ENCODE measurements at regions not wholly inside any gene's neighbourhood (a gene's known extent, or its start where the extent isn't known, plus 50 kb on each side); places are given as distances from the start of the nearest gene placed in this dataset.
"Not testable (repeated sequence)": the region's sequence is repeated elsewhere in the genome, so short reads cannot be mapped to it uniquely, and the experiment has no call there.

DNA sequence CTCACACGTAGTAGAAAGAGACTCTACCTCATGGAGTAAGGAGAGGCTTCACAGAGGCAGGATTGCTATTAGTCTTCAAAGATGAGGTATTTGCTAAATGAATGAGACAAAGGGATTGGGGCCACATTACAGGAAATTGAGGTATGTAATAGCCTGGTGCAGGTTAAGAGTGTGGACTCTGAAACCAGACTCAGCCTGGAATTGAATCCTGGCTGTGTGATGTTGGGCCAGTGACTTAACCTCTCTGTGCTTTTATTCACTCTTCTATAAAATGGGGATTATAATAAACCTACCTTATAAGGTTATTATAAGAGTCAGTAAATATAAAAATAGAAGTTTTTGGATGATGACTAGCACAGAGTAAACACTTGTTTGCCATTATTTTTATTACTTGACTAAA is 64.7 kb upstream of the ATRNL1 start:
- H3K4me3 ChIP-seq, result no peak overlapping the region
- H3K27me3 ChIP-seq, result no peaks in the 10 kb centered on the region
- DNase-seq, result no peak
- H3K9me3 ChIP-seq (replicated peaks), result no peaks in the 10 kb centered on the region
- H3K36me3 ChIP-seq, result no peaks in the 10 kb centered on the region
- H3K4me1 ChIP-seq, result no peaks in the 10 kb centered on the region
- no peak overlapping the region for H3K27ac ChIP-seq

DNA sequence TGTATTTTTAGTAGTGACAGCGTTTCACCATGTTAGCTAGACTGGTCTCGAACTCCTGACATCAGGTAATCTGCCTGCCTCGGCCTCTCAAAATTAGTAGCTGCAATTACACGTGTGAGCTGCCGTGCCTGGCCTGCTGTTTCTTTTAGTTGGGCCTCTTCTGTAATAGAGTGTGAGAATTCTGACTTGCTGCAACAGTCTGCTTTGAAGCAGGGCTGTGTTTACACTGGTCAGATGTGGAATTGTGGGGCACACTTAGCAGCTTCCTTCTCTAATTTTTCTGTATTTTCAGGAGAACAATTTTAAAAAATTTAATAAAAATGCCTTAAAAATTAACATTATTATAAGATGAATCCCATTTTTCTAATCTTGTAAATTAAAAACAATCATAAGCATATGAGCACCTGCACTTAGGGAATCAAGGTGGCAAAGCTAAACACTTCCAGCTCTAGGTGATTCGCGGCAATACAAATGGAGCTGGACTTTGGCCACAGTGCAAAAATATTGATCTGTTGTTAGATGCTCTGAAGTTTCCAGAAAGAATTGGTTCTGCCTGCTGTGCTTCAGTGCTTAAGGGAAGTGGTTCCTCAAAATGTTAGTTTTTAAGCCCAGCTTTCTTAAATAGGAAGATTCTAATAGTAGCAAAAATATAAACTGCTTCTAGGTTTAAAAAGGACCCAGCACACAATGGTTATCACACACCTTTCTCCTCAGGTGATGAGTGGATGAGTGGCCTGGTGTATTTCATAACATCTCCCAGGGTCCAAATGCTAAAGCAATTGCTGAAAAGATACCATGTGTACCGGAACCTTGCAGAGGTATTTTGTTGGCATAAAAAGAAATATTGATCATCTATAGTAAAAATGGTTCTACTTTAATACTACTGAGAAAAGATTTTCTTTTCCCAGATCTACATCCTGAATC is 63.5 kb upstream of the ATRNL1 start:
- Histone ChIP-seq H3K4me3 (no peak overlapping the region), H3K9me3 (replicated peaks) (no peaks in the 10 kb centered on the region), H3K36me3 (no peaks in the 10 kb centered on the region), H3K4me1 (no peaks in the 10 kb centered on the region), H3K27ac (no peak overlapping the region), H3K27me3 (no peaks in the 10 kb centered on the region)
- no peak for DNase-seq

DNA sequence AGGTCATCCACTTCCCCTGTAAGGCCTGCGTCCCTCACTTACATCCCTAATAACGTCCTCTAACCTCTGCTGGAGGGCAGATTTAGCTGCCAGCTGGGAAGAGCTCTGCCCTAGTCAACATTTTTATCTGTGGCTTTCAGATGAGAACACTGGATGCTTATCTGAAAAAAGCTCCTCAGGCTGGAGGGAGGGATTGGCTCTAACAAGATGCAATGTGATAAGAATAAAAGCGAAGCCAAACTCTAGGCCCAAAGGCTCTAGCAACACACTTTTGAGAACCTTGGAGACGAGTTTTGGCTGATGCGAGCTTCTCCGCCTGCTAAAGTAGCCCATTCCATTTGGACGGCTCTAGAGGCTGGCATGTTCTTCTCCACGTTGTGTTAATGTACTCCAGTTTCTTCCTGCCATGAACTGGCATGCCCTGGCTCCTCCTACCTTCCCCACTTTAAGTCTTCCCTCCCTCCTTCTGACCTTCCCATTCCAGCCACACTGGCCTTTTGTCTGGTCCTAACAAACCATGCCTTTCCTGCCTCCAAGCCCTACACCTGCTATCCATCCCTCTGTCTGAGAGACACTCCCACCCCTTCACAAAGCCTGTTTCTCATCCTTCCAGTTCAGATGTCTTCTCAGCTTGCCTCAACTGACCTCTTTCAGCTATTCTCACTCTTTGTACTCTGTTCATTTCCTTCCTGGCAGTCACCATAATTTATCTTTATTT is 62.5 kb upstream of the ATRNL1 start:
- H3K27me3 ChIP-seq, result no peaks in the 10 kb centered on the region
- no peaks in the 10 kb centered on the region for H3K4me1 ChIP-seq
- no peak overlapping the region for H3K27ac ChIP-seq
- no peak overlapping the region for H3K4me3 ChIP-seq
- peak; percentile 6 to 53 for DNase-seq
- H3K36me3 ChIP-seq, result no peaks in the 10 kb centered on the region
- no peaks in the 10 kb centered on the region for H3K9me3 ChIP-seq (replicated peaks)

DNA sequence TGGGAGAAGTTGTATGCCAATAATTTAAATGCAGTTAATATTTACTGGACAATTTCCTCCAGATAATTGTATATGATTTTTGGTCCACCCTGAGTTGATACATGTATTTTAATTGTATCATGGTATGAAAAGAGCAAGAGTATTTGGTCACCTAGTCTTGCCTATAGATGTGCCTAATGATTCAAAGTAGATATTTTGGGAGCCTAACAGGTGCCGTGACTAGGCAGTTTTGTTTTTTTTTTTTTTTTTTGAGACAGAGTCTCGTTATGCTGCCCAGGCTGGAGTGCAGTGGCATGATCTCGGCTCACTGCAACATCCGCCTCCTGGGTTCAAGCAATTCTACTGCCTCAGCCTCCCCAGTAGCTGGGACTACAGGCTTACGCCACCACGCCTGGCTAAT is 59.3 kb upstream of the ATRNL1 start:
- Histone ChIP-seq H3K36me3 (no peaks in the 10 kb centered on the region), H3K27me3 (no peaks in the 10 kb centered on the region), H3K4me3 (no peak overlapping the region), H3K9me3 (replicated peaks) (no peaks in the 10 kb centered on the region), H3K27ac (no peak overlapping the region), H3K4me1 (no peaks in the 10 kb centered on the region)
- DNase-seq, result no peak

DNA sequence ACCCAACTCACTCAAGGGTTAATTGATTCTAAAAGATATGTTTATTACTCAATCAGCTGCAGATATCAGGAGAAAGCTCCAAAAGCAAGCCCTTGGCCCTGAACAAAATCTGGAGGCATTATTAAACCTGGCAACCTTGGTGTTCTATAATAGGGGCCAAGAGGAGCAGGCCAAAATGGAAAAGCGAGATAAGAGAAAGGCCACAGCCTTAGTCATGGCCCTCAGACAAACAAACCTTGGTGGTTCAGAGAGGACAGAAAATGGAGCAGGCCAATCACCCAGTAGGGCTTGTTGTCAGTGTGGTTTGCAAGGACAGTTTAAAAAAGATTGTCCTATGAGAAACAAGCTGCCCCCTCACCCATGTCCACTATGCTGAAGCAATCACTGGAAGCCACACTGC is 53.4 kb upstream of the ATRNL1 start:
- not testable (repeated sequence) for H3K9me3 ChIP-seq (replicated peaks); H3K4me1 ChIP-seq; DNase-seq; H3K36me3 ChIP-seq; H3K27me3 ChIP-seq; H3K27ac ChIP-seq; H3K4me3 ChIP-seq
